ENCODE measurements at regions not wholly inside any gene's neighbourhood (a gene's known extent, or its start where the extent isn't known, plus 50 kb on each side); places are given as distances from the start of the nearest gene placed in this dataset.

DNA sequence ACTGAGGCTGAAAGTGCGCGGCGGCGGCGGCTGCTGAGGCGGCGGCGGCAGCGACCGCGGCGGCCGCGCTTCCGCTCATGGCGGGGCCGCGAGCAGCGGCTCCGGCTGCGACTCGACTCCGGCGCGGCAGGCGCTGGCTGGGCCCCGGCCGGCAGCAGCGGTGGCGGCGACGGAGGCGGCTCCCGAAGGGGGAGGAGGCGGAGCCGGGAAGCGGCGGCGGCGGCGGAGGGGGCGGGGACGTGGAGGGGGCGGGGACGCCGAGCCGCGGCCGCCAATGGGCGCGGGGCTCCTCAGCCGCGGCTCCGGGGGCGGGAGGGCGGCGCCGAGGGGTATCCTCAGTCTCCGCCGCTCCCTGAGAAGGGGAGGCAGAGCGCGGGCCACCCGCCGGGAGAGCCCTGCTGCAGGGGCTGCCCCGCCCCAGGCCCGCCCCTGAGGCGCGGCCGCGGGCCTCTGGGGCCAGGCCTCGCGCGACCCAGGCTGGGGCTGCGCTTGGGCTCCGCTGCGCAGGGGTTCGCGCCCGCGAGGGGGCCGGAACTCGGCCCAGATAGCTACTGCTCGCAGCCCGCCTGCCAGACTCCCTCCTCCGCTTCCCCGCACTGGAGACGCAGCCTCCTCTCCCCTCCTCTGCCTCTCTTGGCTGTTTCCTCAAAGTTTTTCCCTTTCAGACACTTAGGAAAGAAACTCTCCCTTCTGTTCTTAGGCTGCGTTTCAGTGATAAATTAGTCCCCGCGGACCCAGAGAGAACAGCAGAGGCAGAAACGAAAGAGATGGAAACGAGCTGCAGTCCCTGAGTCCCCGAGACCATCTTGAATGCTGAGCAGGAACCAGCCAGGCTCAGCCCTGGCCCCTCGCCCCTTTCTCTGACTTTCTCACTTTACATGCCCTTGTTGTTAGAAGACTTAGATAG is 85.0 kb upstream of the MELK start:
- TF ChIP-seq, protein P1, sequence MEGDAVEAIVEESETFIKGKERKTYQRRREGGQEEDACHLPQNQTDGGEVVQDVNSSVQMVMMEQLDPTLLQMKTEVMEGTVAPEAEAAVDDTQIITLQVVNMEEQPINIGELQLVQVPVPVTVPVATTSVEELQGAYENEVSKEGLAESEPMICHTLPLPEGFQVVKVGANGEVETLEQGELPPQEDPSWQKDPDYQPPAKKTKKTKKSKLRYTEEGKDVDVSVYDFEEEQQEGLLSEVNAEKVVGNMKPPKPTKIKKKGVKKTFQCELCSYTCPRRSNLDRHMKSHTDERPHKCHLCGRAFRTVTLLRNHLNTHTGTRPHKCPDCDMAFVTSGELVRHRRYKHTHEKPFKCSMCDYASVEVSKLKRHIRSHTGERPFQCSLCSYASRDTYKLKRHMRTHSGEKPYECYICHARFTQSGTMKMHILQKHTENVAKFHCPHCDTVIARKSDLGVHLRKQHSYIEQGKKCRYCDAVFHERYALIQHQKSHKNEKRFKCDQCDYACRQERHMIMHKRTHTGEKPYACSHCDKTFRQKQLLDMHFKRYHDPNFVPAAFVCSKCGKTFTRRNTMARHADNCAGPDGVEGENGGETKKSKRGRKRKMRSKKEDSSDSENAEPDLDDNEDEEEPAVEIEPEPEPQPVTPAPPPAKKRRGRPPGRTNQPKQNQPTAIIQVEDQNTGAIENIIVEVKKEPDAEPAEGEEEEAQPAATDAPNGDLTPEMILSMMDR (conservative IDR thresholded peaks at IDR 0.05; ENCODE audit: low read depth, low read length) = no peak
- no peak for TF ChIP-seq EZH2 (IDR thresholded peaks at IDR 0.05; ENCODE audit: borderline replicate concordance, low read depth, low read length, poor library complexity, severe bottlenecking)
